ENCODE measurements at regions not wholly inside any gene's neighbourhood (a gene's known extent, or its start where the extent isn't known, plus 50 kb on each side); places are given as distances from the start of the nearest gene placed in this dataset.

DNA sequence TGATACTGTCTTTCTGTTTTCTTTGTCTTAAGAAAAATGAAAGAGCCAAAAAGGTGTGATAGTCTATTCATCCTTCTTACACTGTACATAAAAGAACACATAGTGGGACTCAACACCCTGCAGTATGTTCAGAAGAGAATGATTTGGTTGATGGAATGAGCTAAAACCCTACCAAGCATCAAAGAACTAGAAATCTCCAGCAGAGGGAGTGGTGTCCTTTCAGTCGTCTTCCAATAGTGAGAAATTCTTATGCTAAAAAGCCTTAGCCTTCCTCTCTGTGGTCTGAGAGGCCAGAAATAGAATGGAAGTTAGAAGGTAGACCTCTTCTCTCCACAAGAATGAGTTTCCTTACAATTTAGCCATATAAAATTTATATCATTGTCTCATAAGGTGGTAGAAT lies 393.4 kb upstream of the SEL1L start:
- H4K91ac ChIP-seq (ENCODE audit: low read length), result no peak overlapping the region
- no peak overlapping the region for H2BK5ac ChIP-seq (ENCODE audit: low read depth, low read length, poor library complexity, severe bottlenecking)
- no peaks in the 10 kb centered on the region for H3K79me1 ChIP-seq (replicated peaks; ENCODE audit: low read length, poor library complexity, severe bottlenecking)
- no peaks in the 10 kb centered on the region for H3K4me1 ChIP-seq (ENCODE audit: control insufficient read depth, insufficient read depth, low read depth, low read length)
- H3K23ac ChIP-seq (ENCODE audit: low read length in 2 of 2), result no peak overlapping the region
- H3K36me3 ChIP-seq (ENCODE audit: control insufficient read depth in 1 of 2, insufficient read depth in 2 of 2, low read depth in 1 of 2, low read length in 2 of 2), result no peaks in the 10 kb centered on the region
- H3K9me3 ChIP-seq (ENCODE audit: control insufficient read depth, low read length), result no peaks in the 10 kb centered on the region
- no peak overlapping the region for H3K4ac ChIP-seq (ENCODE audit: low read depth in 1 of 2, low read length in 2 of 2)
- no peak overlapping the region for H3K27ac ChIP-seq (ENCODE audit: low read length, poor library complexity, severe bottlenecking)
- H3K18ac ChIP-seq (ENCODE audit: low read depth in 1 of 2, low read length in 2 of 2), result no peak overlapping the region
- no peak for DNase-seq
- H2AK5ac ChIP-seq (ENCODE audit: low read length, severe bottlenecking), result no peak overlapping the region
- no peak overlapping the region for H2BK120ac ChIP-seq (ENCODE audit: low read depth, low read length)
- H2BK12ac ChIP-seq (ENCODE audit: low read length in 2 of 2), result no peak overlapping the region
- H2BK15ac ChIP-seq (ENCODE audit: low read depth, poor library complexity, severe bottlenecking), result no peak overlapping the region
- no CpG with 5 or more reads among the region's 1 CpG for WGBS
- no peak overlapping the region for H4K8ac ChIP-seq (ENCODE audit: low read length)
- no peak overlapping the region for H3K4me3 ChIP-seq (ENCODE audit: insufficient read depth in 1 of 2, low read depth in 1 of 2, low read length in 2 of 2)
- no peak overlapping the region for H3K9ac ChIP-seq (ENCODE audit: low read length)
- no peak overlapping the region for H2AFZ ChIP-seq (ENCODE audit: low read depth, low read length)
- no peaks in the 10 kb centered on the region for H3K27me3 ChIP-seq (ENCODE audit: control insufficient read depth in 1 of 2, insufficient read depth in 1 of 2, low read length in 2 of 2)
- no peak overlapping the region for H3K4me2 ChIP-seq (ENCODE audit: low read length, poor library complexity, severe bottlenecking)
- H3K14ac ChIP-seq (ENCODE audit: low read length in 2 of 2), result no peak overlapping the region

- no peaks in the 10 kb centered on the region for H3K36me3 ChIP-seq (ENCODE audit: control insufficient read depth in 1 of 2, insufficient read depth in 2 of 2, low read depth in 1 of 2, low read length in 2 of 2)
- no peak overlapping the region for H3K4ac ChIP-seq (ENCODE audit: low read depth in 1 of 2, low read length in 2 of 2)
- H2AK5ac ChIP-seq (ENCODE audit: low read length, severe bottlenecking), result no peak overlapping the region
- H3K4me3 ChIP-seq (ENCODE audit: insufficient read depth in 1 of 2, low read depth in 1 of 2, low read length in 2 of 2), result no peak overlapping the region
- no CpG with 5 or more reads among the region's 1 CpG for WGBS
- DNase-seq, result no peak
- no peak overlapping the region for H2BK120ac ChIP-seq (ENCODE audit: low read depth, low read length)
- H3K9ac ChIP-seq (ENCODE audit: low read length), result no peak overlapping the region
- H4K91ac ChIP-seq (ENCODE audit: low read length), result no peak overlapping the region
- no peak overlapping the region for H3K18ac ChIP-seq (ENCODE audit: low read depth in 1 of 2, low read length in 2 of 2)
- H2BK12ac ChIP-seq (ENCODE audit: low read length in 2 of 2), result no peak overlapping the region
- no peaks in the 10 kb centered on the region for H3K79me1 ChIP-seq (replicated peaks; ENCODE audit: low read length, poor library complexity, severe bottlenecking)
- H2BK5ac ChIP-seq (ENCODE audit: low read depth, low read length, poor library complexity, severe bottlenecking), result no peak overlapping the region
- H4K8ac ChIP-seq (ENCODE audit: low read length), result no peak overlapping the region
- no peak overlapping the region for H3K4me2 ChIP-seq (ENCODE audit: low read length, poor library complexity, severe bottlenecking)
- H3K27me3 ChIP-seq (ENCODE audit: control insufficient read depth in 1 of 2, insufficient read depth in 1 of 2, low read length in 2 of 2), result no peaks in the 10 kb centered on the region
- no peak overlapping the region for H3K23ac ChIP-seq (ENCODE audit: low read length in 2 of 2)
- no peak overlapping the region for H3K27ac ChIP-seq (ENCODE audit: low read length, poor library complexity, severe bottlenecking)
- H3K14ac ChIP-seq (ENCODE audit: low read length in 2 of 2), result no peak overlapping the region
- no peaks in the 10 kb centered on the region for H3K9me3 ChIP-seq (ENCODE audit: control insufficient read depth, low read length)
- no peak overlapping the region for H2BK15ac ChIP-seq (ENCODE audit: low read depth, poor library complexity, severe bottlenecking)
- H3K4me1 ChIP-seq (ENCODE audit: control insufficient read depth, insufficient read depth, low read depth, low read length), result no peaks in the 10 kb centered on the region
- H2AFZ ChIP-seq (ENCODE audit: low read depth, low read length), result no peak overlapping the region
Observed at GRCh38 chr14:81931828-81932227, 398.2 kb upstream of the SEL1L start.

GRCh38 chr14:81936348-81936747 lies 402.7 kb upstream of the SEL1L start:
- Histone ChIP-seq H2BK120ac (ENCODE audit: low read depth, low read length) (no peak overlapping the region), H3K27me3 (ENCODE audit: control insufficient read depth in 1 of 2, insufficient read depth in 1 of 2, low read length in 2 of 2) (no peaks in the 10 kb centered on the region), H3K14ac (ENCODE audit: low read length in 2 of 2) (no peak overlapping the region), H3K9ac (ENCODE audit: low read length) (no peak overlapping the region), H2AFZ (ENCODE audit: low read depth, low read length) (no peak overlapping the region), H3K18ac (ENCODE audit: low read depth in 1 of 2, low read length in 2 of 2) (no peak overlapping the region), H3K4me1 (ENCODE audit: control insufficient read depth, insufficient read depth, low read depth, low read length) (no peaks in the 10 kb centered on the region), H3K23ac (ENCODE audit: low read length in 2 of 2) (no peak overlapping the region), H2BK15ac (ENCODE audit: low read depth, poor library complexity, severe bottlenecking) (no peak overlapping the region), H4K8ac (ENCODE audit: low read length) (no peak overlapping the region), H3K79me1 (replicated peaks; ENCODE audit: low read length, poor library complexity, severe bottlenecking) (no peaks in the 10 kb centered on the region), H3K4me3 (ENCODE audit: insufficient read depth in 1 of 2, low read depth in 1 of 2, low read length in 2 of 2) (no peak overlapping the region), H3K4me2 (ENCODE audit: low read length, poor library complexity, severe bottlenecking) (no peak overlapping the region), H2BK12ac (ENCODE audit: low read length in 2 of 2) (no peak overlapping the region), H3K27ac (ENCODE audit: low read length, poor library complexity, severe bottlenecking) (no peak overlapping the region), H2BK5ac (ENCODE audit: low read depth, low read length, poor library complexity, severe bottlenecking) (no peak overlapping the region), H3K4ac (ENCODE audit: low read depth in 1 of 2, low read length in 2 of 2) (no peak overlapping the region), H3K9me3 (ENCODE audit: control insufficient read depth, low read length) (no peaks in the 10 kb centered on the region), H3K36me3 (ENCODE audit: control insufficient read depth in 1 of 2, insufficient read depth in 2 of 2, low read depth in 1 of 2, low read length in 2 of 2) (no peaks in the 10 kb centered on the region), H2AK5ac (ENCODE audit: low read length, severe bottlenecking) (no peak overlapping the region), H4K91ac (ENCODE audit: low read length) (no peak overlapping the region)
- no peak for DNase-seq
- WGBS, result 61% methylated on average over 1 of the region's 1 CpG

DNA sequence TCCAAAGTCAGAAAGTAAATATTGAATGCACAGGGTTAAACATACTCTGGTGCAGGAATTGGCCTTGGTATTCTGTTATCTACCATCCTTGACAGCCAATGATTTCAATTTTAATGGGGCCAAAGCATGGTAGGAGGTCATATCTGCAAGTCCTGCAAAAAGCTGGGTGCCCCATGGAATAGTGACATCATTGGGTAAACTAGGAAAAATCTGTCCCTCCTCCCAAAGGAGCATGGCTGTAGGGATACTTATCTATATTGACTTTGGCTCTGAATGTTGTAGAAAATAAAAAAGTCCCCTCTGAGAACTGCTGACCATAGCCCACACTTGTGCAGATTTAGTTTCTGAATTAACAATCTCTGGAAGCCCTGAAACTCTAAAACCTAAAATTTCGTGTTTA lies 403.2 kb upstream of the SEL1L start:
- H3K14ac ChIP-seq (ENCODE audit: low read length in 2 of 2), result no peak overlapping the region
- H2AK5ac ChIP-seq (ENCODE audit: low read length, severe bottlenecking), result no peak overlapping the region
- no peak overlapping the region for H2BK12ac ChIP-seq (ENCODE audit: low read length in 2 of 2)
- H2BK15ac ChIP-seq (ENCODE audit: low read depth, poor library complexity, severe bottlenecking), result no peak overlapping the region
- H2BK5ac ChIP-seq (ENCODE audit: low read depth, low read length, poor library complexity, severe bottlenecking), result no peak overlapping the region
- no peaks in the 10 kb centered on the region for H3K4me1 ChIP-seq (ENCODE audit: control insufficient read depth, insufficient read depth, low read depth, low read length)
- no peak overlapping the region for H3K4me2 ChIP-seq (ENCODE audit: low read length, poor library complexity, severe bottlenecking)
- H2AFZ ChIP-seq (ENCODE audit: low read depth, low read length), result no peak overlapping the region
- WGBS, result 8% methylated on average over 1 of the region's 1 CpG
- no peak overlapping the region for H4K8ac ChIP-seq (ENCODE audit: low read length)
- no peaks in the 10 kb centered on the region for H3K27me3 ChIP-seq (ENCODE audit: control insufficient read depth in 1 of 2, insufficient read depth in 1 of 2, low read length in 2 of 2)
- no peak overlapping the region for H3K9ac ChIP-seq (ENCODE audit: low read length)
- H3K18ac ChIP-seq (ENCODE audit: low read depth in 1 of 2, low read length in 2 of 2), result no peak overlapping the region
- H3K79me1 ChIP-seq (replicated peaks; ENCODE audit: low read length, poor library complexity, severe bottlenecking), result no peaks in the 10 kb centered on the region
- no peak overlapping the region for H2BK120ac ChIP-seq (ENCODE audit: low read depth, low read length)
- no peak overlapping the region for H3K27ac ChIP-seq (ENCODE audit: low read length, poor library complexity, severe bottlenecking)
- no peak overlapping the region for H3K4me3 ChIP-seq (ENCODE audit: insufficient read depth in 1 of 2, low read depth in 1 of 2, low read length in 2 of 2)
- H3K36me3 ChIP-seq (ENCODE audit: control insufficient read depth in 1 of 2, insufficient read depth in 2 of 2, low read depth in 1 of 2, low read length in 2 of 2), result no peaks in the 10 kb centered on the region
- H3K23ac ChIP-seq (ENCODE audit: low read length in 2 of 2), result no peak overlapping the region
- no peak for DNase-seq
- no peak overlapping the region for H3K4ac ChIP-seq (ENCODE audit: low read depth in 1 of 2, low read length in 2 of 2)
- no peaks in the 10 kb centered on the region for H3K9me3 ChIP-seq (ENCODE audit: control insufficient read depth, low read length)
- H4K91ac ChIP-seq (ENCODE audit: low read length), result no peak overlapping the region
